Ovary (tissue), 3 donors: ENCODE measurements at regions not wholly inside any gene's neighbourhood (a gene's known extent, or its start where the extent isn't known, plus 50 kb on each side); places are given as distances from the start of the nearest gene placed in this dataset.
A peak's percentile ranks its signal among the peaks of the same experiment; 100 is the strongest.

Experiments
- EP300 ChIP-seq: sonication (generic); formaldehyde crosslinking; IDR thresholded peaks from one replicate; pipeline ENCODE4 v1.6.1; 2017; ENCODE audit warnings: antibody characterized with exemption
- POLR2A ChIP-seq: fragments of 450-650 bp; IDR thresholded peaks from one replicate; pipeline ENCODE4 v1.6.1; 2017; ENCODE audit warnings: antibody characterized with exemption, mild to moderate bottlenecking, moderate library complexity
- TF ChIP-seq, protein P1 (sequence below), 3 donors: fragments of 450-650 bp in 2 of 3; fragments of 200-600 bp in 1 of 3; IDR thresholded peaks; one replicate each; pipeline versions ENCODE4 v1.5.1 to v1.8.0; 2016 to 2022; ENCODE audit warnings: antibody characterized with exemption in 3 of 3, mild to moderate bottlenecking in 1 of 3
- donor health status: DM: no; HTN: no; CAD: no.

DNA sequence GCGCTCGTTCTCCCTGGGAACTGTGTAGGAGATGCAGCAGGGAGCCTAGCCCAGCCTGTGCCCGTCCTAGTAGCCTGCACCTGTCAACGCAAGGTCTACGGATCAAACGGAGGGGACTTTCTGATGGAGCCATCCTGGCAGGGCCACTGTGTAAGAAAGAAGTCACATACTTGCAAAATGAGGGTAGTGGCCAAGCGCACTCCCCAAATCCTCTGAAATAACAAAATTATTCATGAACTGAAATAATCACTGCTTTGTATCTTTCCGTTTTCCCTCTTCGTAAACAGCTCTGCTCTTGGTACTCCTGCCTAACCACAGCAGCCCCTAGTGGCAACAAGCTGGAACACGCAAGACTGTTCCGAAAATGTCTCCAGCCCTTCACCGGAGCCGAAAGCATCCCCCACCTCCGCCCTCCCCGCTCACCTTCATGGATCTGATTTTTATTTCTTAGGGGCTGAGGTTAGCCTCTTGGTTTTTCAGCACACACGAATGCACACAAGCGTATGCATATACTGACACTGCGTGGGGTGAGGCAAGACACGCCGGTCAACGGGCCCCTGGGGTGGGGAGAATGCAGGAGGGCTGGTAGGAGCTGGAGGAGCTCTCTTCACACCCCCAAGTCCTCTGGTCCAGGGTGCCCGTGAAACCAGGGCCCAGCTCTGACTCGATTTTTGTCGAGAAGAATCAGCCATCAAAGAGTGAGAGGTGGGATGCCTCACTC, 100.8 kb downstream of the ABCC12 start:
- TF ChIP-seq, protein P1, sequence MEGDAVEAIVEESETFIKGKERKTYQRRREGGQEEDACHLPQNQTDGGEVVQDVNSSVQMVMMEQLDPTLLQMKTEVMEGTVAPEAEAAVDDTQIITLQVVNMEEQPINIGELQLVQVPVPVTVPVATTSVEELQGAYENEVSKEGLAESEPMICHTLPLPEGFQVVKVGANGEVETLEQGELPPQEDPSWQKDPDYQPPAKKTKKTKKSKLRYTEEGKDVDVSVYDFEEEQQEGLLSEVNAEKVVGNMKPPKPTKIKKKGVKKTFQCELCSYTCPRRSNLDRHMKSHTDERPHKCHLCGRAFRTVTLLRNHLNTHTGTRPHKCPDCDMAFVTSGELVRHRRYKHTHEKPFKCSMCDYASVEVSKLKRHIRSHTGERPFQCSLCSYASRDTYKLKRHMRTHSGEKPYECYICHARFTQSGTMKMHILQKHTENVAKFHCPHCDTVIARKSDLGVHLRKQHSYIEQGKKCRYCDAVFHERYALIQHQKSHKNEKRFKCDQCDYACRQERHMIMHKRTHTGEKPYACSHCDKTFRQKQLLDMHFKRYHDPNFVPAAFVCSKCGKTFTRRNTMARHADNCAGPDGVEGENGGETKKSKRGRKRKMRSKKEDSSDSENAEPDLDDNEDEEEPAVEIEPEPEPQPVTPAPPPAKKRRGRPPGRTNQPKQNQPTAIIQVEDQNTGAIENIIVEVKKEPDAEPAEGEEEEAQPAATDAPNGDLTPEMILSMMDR (IDR thresholded peaks at IDR 0.05) = peak; percentile 12 to 51 (median 19)
- TF ChIP-seq POLR2A = no peak
- no peak for TF ChIP-seq EP300
